Right ventricle myocardium superior (tissue), 1 donor: ENCODE measurements at regions not wholly inside any gene's neighbourhood (a gene's known extent, or its start where the extent isn't known, plus 50 kb on each side); places are given as distances from the start of the nearest gene placed in this dataset.

ENCODE experiments used
- ATAC-seq: fragments of 200-7000 bp; cut with Tn5 transposase; one replicate; pipeline ENCODE4 v1.9.1; 2020; ENCODE audit warnings: mild to moderate bottlenecking; ENCODE audit not compliant: poor library complexity
- DNase-seq: peaks from one replicate; pipeline ENCODE4 v3.0.0-alpha.2; 2020
- intact Hi-C: fragments of 100-400 bp; cut with DNase I; formaldehyde crosslinking; loops from one replicate; pipeline ENCODE4 v1.11.2; 2022
- donor health status: DM: no; HTN: yes; CAD: no; lungs with severe emphysema.

GRCh38 chr21:39124681-39125251 is 58.5 kb downstream of the PSMG1 start:
- ATAC-seq: peak; percentile 51
- DNase-seq: no peak

GRCh38 chr21:39123375-39123774 is 59.9 kb downstream of the PSMG1 start:
- DNase-seq (no peak), ATAC-seq (no peak)
- intact Hi-C loops: no loop called here

More at GRCh38 chr21:39124681-39125251, 58.5 kb downstream of the PSMG1 start:
- intact Hi-C loops: no loop called here

GRCh38 chr21:39121600-39122355 is 61.5 kb downstream of the PSMG1 start:
- ATAC-seq (no peak), DNase-seq (no peak)
- intact Hi-C loops: no loop called here

DNA sequence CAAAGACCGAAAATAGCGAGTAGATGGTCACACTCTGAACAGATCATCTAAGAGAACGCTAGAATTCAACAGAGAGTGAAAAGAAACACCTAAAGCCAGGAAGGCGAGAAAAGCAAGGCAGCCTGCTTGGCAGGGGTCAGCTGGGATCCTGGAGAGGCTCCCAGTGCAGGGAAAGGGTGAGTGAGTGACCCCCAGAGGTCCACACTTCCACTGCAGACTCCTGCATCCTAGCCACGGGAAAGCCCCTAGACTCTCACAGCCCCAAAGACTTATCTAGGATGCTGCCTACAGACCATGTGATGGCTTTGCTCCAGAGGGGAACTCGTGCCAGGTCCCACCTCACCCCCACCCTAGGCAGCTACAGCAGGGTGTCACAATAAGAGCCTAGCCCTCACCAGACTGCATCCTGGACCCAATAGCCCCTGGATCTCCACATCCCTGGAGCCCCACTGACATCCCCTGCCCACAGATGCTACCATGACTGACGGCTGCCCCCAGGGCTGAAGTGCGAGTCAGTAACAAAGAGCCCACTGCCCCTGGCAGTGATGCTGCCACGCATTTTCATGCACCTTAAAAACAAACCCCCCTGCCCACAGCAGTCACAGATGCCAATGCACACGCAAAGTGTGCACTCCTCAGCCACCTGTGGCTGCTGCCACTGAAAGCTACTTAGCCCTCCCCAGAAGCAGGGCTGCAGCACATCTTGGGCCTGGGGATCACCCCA is 62.2 kb downstream of the PSMG1 start:
- ATAC-seq (no peak), DNase-seq (no peak)
- intact Hi-C loops: no loop called here

DNA sequence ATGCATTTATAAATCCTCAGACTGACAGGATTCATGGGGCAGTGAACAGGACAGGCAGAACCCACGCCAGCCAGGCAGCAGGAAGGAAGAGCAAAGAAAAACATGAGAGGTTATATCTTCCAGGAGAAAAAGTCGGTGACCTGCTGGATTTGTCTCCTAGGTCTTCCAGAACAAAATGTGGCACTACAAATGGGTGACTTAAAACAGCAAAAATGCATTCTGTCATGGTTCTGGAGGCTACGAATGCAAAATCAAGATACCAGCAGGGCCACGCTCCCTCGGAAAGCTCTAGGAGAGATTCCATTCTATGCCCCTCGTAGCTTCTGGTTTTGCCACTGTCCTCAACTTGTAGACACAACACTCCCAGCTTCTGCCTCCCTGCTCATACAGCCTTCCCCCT is 63.4 kb downstream of the PSMG1 start:
- DNase-seq (no peak), ATAC-seq (no peak)
- intact Hi-C loops: no loop called here

- no peak for ATAC-seq
- no peak for DNase-seq
- intact Hi-C loops: no loop called here
These were observed 64.5 kb downstream of the PSMG1 start for GRCh38 chr21:39118604-39119215.

DNA sequence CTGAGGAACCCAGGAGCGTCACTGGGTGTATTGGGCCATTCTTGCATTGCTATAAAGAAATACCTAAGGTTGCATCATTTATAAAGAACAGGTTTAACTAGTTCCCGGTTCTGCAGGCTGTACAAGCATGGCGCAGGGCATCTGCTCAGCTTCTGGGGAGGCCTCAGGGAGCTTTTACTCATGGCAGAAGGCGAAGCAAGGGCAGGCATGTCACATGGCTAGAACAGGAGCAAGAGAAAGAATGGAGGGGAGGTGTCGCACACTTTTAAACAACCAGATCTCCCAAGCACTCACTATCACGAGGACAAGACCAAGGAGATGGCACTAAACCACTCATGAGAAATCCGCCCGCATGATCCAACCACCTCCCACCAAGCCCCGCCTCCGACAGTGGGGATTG is 65.2 kb downstream of the PSMG1 start:
- ATAC-seq: no peak
- no peak for DNase-seq
- intact Hi-C loops: no loop called here

DNA sequence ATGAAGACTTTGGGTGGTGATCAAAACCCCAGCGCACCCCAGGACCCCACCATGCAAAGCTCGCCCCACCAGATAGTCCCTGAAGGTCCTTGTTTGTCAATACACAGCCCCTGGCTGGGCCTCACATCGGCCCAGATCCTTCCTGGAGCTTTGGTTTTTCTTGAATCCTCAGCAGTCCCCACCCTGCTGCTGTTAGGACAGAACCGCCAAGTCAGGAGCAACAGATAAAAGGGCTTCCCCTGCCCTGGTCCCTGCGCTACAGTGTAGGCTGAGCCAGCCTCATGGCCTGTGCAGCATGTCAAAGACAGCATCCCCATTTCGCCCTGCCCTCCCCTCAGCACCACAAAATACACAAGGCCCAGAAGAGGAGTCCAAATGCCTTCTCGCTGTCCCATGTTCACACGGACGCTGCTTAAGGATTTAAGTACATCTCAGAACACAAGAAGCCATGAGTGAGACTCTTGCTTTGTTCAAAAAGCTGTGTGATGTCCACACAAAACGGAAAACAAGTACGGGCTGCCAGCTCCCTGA is 65.7 kb downstream of the PSMG1 start:
- ATAC-seq (no peak), DNase-seq (no peak)
- intact Hi-C loops: no loop called here

GRCh38 chr21:39116761-39117439 is 66.4 kb downstream of the PSMG1 start:
- ATAC-seq: no peak
- DNase-seq: no peak
- intact Hi-C loops: no loop called here

DNA sequence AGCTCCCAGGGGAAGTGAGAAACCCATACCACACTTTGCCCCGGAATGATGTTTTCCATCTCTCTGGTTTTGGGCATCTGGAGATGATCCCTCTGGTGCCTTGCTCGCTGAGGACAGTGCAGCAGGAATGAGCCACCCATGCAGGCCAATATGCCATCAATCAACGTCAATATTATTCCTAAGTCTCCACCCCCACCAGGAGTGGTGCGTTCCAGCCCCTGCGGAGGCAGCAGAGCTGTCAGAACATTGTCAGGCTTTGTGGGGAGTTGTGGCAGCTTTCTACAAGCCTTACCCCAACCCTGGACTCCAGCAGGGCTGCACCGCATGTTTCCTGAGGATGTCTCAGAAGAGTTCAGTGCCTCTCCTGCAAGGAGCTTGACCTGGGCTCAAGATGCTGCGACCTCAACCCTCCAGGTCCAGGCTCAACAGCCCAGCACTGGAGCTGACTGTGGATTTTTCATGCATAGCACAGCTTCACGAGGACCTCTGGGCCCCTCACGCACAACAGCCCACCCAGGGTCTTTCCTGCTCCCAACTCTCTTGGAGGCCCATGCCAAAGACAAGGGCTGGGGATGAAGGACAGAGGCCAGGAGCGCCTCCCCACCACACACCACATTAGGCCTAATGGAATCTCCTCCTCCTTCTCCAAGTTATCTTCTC is 67.5 kb downstream of the PSMG1 start:
- no peak for DNase-seq
- intact Hi-C loops: no loop called here
- ATAC-seq: no peak

DNA sequence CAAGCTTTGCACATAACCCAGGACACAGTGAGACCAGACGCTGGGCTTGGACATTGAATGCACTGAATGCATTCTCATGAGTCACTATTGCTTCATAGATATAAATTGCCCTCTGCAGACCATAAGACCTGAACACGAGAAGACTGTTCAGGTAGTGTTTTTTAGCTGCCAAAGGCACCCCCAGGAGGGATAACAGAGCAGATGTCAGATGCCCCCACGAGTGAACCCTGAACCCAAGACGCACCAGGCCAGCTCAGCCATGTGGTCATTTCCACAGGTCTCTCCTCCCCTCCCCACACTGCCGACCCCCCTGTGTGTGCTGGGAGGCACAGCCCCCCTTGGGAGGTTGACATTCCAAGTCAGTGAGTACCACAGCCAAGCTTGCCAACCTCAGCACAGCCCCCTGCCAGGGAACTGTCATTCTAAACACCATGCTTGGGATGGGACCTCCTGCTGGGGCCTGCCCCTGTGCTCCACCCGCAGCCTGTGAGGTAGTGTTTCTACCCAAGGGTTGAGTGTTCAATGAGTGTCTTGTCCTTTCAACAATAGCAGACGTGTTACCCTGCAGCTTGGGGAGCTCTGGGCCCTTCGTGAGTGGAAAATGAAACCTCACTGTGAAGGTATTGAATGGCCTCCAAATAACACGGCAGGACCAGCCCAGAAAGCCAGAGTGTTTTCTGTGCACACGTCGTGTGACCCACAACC is 68.2 kb downstream of the PSMG1 start:
- DNase-seq (no peak), ATAC-seq (no peak)
- intact Hi-C loops: no loop called here

DNA sequence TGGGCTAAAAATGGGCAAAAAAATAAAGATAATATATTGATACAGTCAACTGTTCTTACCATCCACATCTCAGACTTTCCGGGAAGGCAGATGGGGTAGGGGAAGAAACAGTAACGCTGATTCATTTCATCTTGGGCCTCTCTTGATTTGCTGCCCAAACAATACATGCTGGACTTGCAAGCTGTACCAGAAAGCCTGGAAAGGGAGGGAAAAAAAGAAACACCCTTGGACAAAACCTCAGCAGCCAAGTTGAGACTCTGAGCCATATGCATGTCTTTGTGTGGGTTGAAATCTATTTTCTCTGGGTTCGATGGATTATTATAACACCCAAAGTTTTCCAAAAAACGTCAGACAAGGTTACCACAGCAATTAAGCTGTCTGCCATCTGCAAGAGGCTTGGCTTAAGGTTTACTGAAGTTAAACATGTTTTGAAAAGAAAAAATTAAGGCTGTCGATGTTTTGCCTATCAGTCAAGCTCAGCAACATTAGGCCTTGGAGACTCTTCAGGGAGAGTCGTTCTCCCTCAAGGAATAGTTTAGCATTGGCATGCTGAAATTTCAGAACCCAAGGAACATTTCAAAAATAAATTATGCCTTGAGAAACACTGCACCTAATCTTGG is 71.2 kb downstream of the PSMG1 start:
- intact Hi-C loops: no loop called here
- DNase-seq (no peak), ATAC-seq (no peak)

- intact Hi-C loops: no loop called here
- DNase-seq: no peak
- ATAC-seq: no peak
These were observed 72.8 kb downstream of the PSMG1 start for GRCh38 chr21:39110431-39110830.

DNA sequence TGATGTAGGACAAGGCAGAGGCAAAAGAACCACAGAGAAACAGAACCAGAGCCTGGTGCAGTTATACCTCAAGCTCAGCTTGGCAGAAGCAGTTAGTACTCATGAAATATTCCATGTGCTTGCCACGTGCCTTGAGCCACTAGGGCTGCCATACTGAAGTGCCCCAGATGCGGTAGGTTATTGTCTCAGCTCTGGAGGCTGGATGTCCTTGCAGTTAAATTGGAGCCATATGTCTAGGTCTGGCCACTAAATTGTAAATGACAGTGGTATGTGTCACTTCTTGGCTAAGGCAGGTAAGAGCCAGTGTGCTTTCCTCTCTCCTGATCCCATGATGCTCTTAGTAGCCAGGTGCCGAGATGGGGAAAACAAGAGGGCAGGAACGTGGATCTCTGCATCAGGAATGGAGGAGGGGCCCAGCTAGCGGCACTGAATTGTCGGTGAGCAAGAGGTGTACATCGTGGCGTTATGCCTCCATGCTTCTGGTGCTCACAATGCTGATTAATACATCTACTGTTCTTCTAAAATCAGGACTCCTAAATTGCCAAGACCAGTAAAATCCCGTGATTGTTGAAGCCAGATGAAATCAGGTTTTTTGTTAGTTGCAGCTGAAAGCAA is 73.5 kb downstream of the PSMG1 start:
- no peak for ATAC-seq
- intact Hi-C loops: no loop called here
- no peak for DNase-seq

GRCh38 chr21:39109163-39109530 is 74.1 kb downstream of the PSMG1 start:
- intact Hi-C loops: no loop called here
- no peak for DNase-seq

GRCh38 chr21:39108291-39109162 is 74.7 kb downstream of the PSMG1 start:
- intact Hi-C loops: no loop called here
- DNase-seq: no peak
- no peak for ATAC-seq

More at GRCh38 chr21:39109163-39109530, 74.1 kb downstream of the PSMG1 start:
- ATAC-seq: no peak
